ENCODE measurements at regions not wholly inside any gene's neighbourhood (a gene's known extent, or its start where the extent isn't known, plus 50 kb on each side); places are given as distances from the start of the nearest gene placed in this dataset.

DNA sequence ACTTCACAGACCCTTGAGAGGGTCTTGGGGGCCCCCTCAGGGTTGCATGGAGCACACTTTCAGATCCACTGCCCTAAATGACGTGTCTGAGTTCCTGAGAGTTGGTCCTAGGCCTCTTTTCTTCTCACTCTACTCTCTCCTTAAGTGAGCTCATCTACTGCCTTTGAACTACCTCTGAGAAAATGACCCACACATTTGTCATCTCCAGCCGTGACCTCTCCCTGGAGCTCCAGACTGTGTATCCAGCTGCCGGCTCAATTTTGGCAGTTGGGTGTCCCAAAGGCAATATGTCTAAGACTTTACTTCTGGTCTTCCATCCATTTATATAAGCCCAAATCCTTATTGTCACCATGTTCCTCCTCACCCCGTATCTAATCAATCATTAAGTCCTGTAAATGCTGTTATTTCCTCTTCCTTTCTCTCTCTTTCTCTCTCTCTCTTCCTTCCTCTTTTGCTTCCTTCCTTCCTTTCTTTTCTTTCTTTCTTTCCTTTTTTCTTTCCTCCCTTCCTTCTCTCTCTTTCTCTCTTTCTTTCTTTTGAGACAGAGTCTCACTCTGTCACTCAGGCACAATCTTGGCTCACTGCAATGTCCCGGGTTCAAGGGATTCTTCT lies 51.2 kb upstream of the HSPA9 start:
- CTCF ChIA-PET: no interaction called here
- H2AFZ ChIP-seq (ENCODE audit: control insufficient read depth, low read depth, low read length): no peak overlapping the region
- POLR2A ChIA-PET: interaction anchor here (0.7 kb wide), 1 partner anchor 45 kb away, joined by 5 read pairs; no protein-coding TSS in a partner anchor
- WGBS (ENCODE audit: insufficient coverage, insufficient replicate concordance, low lambda C conversion rate, missing lambda C conversion rate): 63% methylated on average over 5 of the region's 5 CpGs
- H3K27ac ChIP-seq (ENCODE audit: control insufficient read depth, insufficient read depth): no peak overlapping the region
- no peak for ATAC-seq
- no peak overlapping the region for H3K4me2 ChIP-seq (ENCODE audit: control insufficient read depth, insufficient read depth)
- no peaks in the 10 kb centered on the region for H3K9me3 ChIP-seq (replicated peaks; ENCODE audit: control insufficient read depth, insufficient read depth, low read length)
- no peaks in the 10 kb centered on the region for H3K27me3 ChIP-seq (replicated peaks in 1 of 2; ENCODE audit: control insufficient read depth in 2 of 2, insufficient read depth in 2 of 2, low read length in 1 of 2)
- RAD21 ChIA-PET (ENCODE audit: unreplicated experiment): no interaction called here
- intact Hi-C loops (cut with micrococcal nuclease; ENCODE audit: unreplicated experiment) (no loop called here), in situ Hi-C loops (cut with MboI) (loop anchor here (25.0 kb wide), 1 partner anchor 636 kb away; no protein-coding TSS in a partner anchor)
- no peaks in the 10 kb centered on the region for H3K79me2 ChIP-seq (ENCODE audit: control insufficient read depth, insufficient read depth, low read length)
- H3K9ac ChIP-seq (ENCODE audit: control insufficient read depth, insufficient read depth, low read length): no peak overlapping the region
- SMC1A ChIA-PET (ENCODE audit: uncharacterized antibody, unreplicated experiment): no interaction called here
- no peak for FAIRE-seq
- no TSS peak for BruUV-seq (replicated peaks)
- H3K4me3 ChIP-seq: no peak overlapping the region
- no peaks in the 10 kb centered on the region for H4K20me1 ChIP-seq (ENCODE audit: control insufficient read depth, insufficient read depth)
- H3K4me1 ChIP-seq (ENCODE audit: control insufficient read depth, insufficient read depth, low read length): no peaks in the 10 kb centered on the region
- no peak for DNase-seq (ENCODE audit: low read depth, low spot score)
- H3K36me3 ChIP-seq (ENCODE audit: control insufficient read depth in 2 of 2, insufficient read depth in 2 of 2, low read length in 1 of 2): no peaks in the 10 kb centered on the region
- TF ChIP-seq RCOR1 (conservative IDR thresholded peaks at IDR 0.05; ENCODE audit: low read depth, low read length): no peak
- TF ChIP-seq, protein P1, sequence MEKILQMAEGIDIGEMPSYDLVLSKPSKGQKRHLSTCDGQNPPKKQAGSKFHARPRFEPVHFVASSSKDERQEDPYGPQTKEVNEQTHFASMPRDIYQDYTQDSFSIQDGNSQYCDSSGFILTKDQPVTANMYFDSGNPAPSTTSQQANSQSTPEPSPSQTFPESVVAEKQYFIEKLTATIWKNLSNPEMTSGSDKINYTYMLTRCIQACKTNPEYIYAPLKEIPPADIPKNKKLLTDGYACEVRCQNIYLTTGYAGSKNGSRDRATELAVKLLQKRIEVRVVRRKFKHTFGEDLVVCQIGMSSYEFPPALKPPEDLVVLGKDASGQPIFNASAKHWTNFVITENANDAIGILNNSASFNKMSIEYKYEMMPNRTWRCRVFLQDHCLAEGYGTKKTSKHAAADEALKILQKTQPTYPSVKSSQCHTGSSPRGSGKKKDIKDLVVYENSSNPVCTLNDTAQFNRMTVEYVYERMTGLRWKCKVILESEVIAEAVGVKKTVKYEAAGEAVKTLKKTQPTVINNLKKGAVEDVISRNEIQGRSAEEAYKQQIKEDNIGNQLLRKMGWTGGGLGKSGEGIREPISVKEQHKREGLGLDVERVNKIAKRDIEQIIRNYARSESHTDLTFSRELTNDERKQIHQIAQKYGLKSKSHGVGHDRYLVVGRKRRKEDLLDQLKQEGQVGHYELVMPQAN (conservative IDR thresholded peaks at IDR 0.05): no peak
- no peak for TF ChIP-seq NRF1 (conservative IDR thresholded peaks at IDR 0.05; ENCODE audit: low read depth, low read length)
- TF ChIP-seq, protein P2, sequence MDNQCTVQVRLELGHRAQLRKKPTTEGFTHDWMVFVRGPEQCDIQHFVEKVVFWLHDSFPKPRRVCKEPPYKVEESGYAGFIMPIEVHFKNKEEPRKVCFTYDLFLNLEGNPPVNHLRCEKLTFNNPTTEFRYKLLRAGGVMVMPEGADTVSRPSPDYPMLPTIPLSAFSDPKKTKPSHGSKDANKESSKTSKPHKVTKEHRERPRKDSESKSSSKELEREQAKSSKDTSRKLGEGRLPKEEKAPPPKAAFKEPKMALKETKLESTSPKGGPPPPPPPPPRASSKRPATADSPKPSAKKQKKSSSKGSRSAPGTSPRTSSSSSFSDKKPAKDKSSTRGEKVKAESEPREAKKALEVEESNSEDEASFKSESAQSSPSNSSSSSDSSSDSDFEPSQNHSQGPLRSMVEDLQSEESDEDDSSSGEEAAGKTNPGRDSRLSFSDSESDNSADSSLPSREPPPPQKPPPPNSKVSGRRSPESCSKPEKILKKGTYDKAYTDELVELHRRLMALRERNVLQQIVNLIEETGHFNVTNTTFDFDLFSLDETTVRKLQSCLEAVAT (IDR thresholded peaks at IDR 0.05): no peak
- TF ChIP-seq WRNIP1 (IDR thresholded peaks at IDR 0.05; ENCODE audit: borderline replicate concordance, low read depth, low read length): no peak
- no peak for TF ChIP-seq SREBF2 (IDR thresholded peaks at IDR 0.05; ENCODE audit: low read length)
- TF ChIP-seq, protein P3, sequence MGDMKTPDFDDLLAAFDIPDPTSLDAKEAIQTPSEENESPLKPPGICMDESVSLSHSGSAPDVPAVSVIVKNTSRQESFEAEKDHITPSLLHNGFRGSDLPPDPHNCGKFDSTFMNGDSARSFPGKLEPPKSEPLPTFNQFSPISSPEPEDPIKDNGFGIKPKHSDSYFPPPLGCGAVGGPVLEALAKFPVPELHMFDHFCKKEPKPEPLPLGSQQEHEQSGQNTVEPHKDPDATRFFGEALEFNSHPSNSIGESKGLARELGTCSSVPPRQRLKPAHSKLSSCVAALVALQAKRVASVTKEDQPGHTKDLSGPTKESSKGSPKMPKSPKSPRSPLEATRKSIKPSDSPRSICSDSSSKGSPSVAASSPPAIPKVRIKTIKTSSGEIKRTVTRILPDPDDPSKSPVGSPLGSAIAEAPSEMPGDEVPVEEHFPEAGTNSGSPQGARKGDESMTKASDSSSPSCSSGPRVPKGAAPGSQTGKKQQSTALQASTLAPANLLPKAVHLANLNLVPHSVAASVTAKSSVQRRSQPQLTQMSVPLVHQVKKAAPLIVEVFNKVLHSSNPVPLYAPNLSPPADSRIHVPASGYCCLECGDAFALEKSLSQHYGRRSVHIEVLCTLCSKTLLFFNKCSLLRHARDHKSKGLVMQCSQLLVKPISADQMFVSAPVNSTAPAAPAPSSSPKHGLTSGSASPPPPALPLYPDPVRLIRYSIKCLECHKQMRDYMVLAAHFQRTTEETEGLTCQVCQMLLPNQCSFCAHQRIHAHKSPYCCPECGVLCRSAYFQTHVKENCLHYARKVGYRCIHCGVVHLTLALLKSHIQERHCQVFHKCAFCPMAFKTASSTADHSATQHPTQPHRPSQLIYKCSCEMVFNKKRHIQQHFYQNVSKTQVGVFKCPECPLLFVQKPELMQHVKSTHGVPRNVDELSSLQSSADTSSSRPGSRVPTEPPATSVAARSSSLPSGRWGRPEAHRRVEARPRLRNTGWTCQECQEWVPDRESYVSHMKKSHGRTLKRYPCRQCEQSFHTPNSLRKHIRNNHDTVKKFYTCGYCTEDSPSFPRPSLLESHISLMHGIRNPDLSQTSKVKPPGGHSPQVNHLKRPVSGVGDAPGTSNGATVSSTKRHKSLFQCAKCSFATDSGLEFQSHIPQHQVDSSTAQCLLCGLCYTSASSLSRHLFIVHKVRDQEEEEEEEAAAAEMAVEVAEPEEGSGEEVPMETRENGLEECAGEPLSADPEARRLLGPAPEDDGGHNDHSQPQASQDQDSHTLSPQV (IDR thresholded peaks at IDR 0.05): no peak
- no peak for TF ChIP-seq ZNF274 (IDR thresholded peaks at IDR 0.05; ENCODE audit: insufficient read depth, insufficient read length)
- TF ChIP-seq, protein P4, sequence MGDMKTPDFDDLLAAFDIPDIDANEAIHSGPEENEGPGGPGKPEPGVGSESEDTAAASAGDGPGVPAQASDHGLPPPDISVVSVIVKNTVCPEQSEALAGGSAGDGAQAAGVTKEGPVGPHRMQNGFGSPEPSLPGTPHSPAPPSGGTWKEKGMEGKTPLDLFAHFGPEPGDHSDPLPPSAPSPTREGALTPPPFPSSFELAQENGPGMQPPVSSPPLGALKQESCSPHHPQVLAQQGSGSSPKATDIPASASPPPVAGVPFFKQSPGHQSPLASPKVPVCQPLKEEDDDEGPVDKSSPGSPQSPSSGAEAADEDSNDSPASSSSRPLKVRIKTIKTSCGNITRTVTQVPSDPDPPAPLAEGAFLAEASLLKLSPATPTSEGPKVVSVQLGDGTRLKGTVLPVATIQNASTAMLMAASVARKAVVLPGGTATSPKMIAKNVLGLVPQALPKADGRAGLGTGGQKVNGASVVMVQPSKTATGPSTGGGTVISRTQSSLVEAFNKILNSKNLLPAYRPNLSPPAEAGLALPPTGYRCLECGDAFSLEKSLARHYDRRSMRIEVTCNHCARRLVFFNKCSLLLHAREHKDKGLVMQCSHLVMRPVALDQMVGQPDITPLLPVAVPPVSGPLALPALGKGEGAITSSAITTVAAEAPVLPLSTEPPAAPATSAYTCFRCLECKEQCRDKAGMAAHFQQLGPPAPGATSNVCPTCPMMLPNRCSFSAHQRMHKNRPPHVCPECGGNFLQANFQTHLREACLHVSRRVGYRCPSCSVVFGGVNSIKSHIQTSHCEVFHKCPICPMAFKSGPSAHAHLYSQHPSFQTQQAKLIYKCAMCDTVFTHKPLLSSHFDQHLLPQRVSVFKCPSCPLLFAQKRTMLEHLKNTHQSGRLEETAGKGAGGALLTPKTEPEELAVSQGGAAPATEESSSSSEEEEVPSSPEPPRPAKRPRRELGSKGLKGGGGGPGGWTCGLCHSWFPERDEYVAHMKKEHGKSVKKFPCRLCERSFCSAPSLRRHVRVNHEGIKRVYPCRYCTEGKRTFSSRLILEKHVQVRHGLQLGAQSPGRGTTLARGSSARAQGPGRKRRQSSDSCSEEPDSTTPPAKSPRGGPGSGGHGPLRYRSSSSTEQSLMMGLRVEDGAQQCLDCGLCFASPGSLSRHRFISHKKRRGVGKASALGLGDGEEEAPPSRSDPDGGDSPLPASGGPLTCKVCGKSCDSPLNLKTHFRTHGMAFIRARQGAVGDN (IDR thresholded peaks at IDR 0.05): no peak
- TF ChIP-seq SUPT20H (IDR thresholded peaks at IDR 0.05; ENCODE audit: borderline replicate concordance, control insufficient read depth, low read depth, low read length): no peak
- no peak for TF ChIP-seq CREM (IDR thresholded peaks at IDR 0.05; ENCODE audit: low read depth)
- TF ChIP-seq POLR2A (IDR thresholded peaks at IDR 0.05; ENCODE audit: low read depth, low read length): no peak

All from GM12878 (cell line).